ENCODE measurements at regions not wholly inside any gene's neighbourhood (a gene's known extent, or its start where the extent isn't known, plus 50 kb on each side); places are given as distances from the start of the nearest gene placed in this dataset.
"Not testable (repeated sequence)": the region's sequence is repeated elsewhere in the genome, so short reads cannot be mapped to it uniquely, and the experiment has no call there.

DNA sequence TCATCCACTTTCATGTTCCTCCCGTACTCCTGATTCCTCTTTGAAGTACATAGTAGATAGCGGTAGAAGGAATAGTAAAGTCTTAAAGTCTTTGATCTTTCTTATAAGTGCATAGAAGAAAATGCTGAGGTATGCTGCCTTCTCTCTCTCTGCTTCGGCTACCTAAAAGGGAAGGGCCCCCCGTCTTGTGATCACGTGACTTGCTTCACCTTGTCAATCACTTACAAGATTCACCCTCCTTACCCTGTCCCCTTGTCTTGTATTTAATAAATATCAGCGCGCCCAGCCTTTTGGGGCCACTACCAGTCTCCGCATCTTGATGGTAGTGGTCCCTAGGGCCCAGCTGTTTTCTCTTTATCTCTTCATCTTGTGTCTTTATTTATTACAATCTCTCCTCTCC is 932.2 kb upstream of the FANCL start:
- no peaks in the 10 kb centered on the region for H3K27me3 ChIP-seq (ENCODE audit: insufficient read depth, low read length)
- Mint-ChIP-seq H3K4me1 (no peaks in the 10 kb centered on the region), H3K27ac (no peak overlapping the region), H3K4me3 (no peak overlapping the region), H3K9me3 (peaks cover 0 to 4% (median 0%) of the 10 kb centered on the region in 8 donors), H3K27me3 (no peaks in the 10 kb centered on the region), H3K36me3 (no peaks in the 10 kb centered on the region)
- CTCF ChIA-PET (ENCODE audit: partially characterized antibody): no interaction called here
- H3K27ac ChIP-seq (ENCODE audit: low read depth, low read length): no peak overlapping the region
- H3K4me1 ChIP-seq (ENCODE audit: insufficient read depth, low read length): no peaks in the 10 kb centered on the region
- no peak overlapping the region for H3K4me3 ChIP-seq (ENCODE audit: low read length in 2 of 2)
- H3K9me3 ChIP-seq (ENCODE audit: control insufficient read depth in 1 of 2, low read length in 2 of 2): no peaks in the 10 kb centered on the region
- POLR2A ChIA-PET (ENCODE audit: partially characterized antibody): no interaction called here
- no peaks in the 10 kb centered on the region for H3K36me3 ChIP-seq (ENCODE audit: insufficient read depth, low read length)
- DNase-seq: no peak
- intact Hi-C loops (cut with micrococcal nuclease): no loop called here

DNA sequence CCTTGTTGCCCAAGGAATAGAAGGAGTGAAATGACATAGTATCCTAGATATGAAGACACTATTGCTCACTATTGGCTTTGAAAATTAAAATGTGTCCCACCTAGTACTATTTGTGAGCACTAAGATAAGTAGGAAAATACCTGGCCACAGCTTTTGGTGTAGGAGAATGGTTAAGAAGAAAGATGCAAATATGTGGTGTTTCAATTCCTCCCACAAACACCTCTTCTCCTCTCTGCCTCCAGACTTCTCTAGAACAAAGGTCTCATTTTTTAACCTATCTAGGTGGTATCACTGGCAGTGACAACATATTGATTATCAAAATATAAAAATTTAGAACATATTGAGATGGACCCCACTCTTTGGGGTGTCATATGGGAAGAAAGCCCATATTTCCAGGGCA is 929.9 kb upstream of the FANCL start:
- no peak overlapping the region for H3K27ac ChIP-seq (ENCODE audit: low read depth, low read length)
- no peak overlapping the region for H3K4me3 Mint-ChIP-seq
- no peaks in the 10 kb centered on the region for H3K9me3 ChIP-seq (ENCODE audit: control insufficient read depth in 1 of 2, low read length in 2 of 2)
- ChIA-PET POLR2A (ENCODE audit: partially characterized antibody) (no interaction called here), CTCF (ENCODE audit: partially characterized antibody) (no interaction called here)
- H3K27me3 Mint-ChIP-seq: no peaks in the 10 kb centered on the region
- H3K4me1 ChIP-seq (ENCODE audit: insufficient read depth, low read length): no peaks in the 10 kb centered on the region
- no peak for DNase-seq
- peaks cover 0 to 4% (median 0%) of the 10 kb centered on the region in 8 donors for H3K9me3 Mint-ChIP-seq
- H3K4me1 Mint-ChIP-seq: no peaks in the 10 kb centered on the region
- no peaks in the 10 kb centered on the region for H3K27me3 ChIP-seq (ENCODE audit: insufficient read depth, low read length)
- no peaks in the 10 kb centered on the region for H3K36me3 Mint-ChIP-seq
- H3K4me3 ChIP-seq (ENCODE audit: low read length in 2 of 2): no peak overlapping the region
- no peak overlapping the region for H3K27ac Mint-ChIP-seq
- intact Hi-C loops (cut with micrococcal nuclease): no loop called here
- no peaks in the 10 kb centered on the region for H3K36me3 ChIP-seq (ENCODE audit: insufficient read depth, low read length)

DNA sequence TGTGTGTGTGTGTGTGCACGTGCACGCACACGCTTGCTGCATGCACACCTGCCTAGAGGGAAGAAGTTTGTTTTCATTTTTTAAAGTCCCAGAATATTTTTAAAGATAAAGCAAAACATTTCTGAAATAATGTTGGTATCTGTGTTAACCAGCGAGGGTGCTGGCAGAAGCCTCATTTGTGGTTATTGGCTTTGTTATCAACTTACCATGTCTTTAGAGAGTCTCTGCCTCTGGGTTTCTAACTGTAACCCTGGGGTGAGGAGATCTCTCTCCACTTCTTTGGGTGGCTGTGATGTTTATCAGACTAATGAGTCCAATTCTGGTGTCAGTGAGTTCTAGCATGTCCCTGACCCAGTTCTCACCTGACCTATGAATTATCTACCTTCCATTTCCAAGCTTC is 927.6 kb upstream of the FANCL start:
- Mint-ChIP-seq H3K36me3 (no peaks in the 10 kb centered on the region), H3K4me1 (no peaks in the 10 kb centered on the region), H3K9me3 (peaks cover 0 to 4% (median 0%) of the 10 kb centered on the region in 8 donors), H3K27me3 (no peaks in the 10 kb centered on the region), H3K4me3 (no peak overlapping the region), H3K27ac (no peak overlapping the region)
- DNase-seq: no peak
- POLR2A ChIA-PET (ENCODE audit: partially characterized antibody): no interaction called here
- no peaks in the 10 kb centered on the region for H3K27me3 ChIP-seq (ENCODE audit: insufficient read depth, low read length)
- no peak overlapping the region for H3K27ac ChIP-seq (ENCODE audit: low read depth, low read length)
- CTCF ChIA-PET (ENCODE audit: partially characterized antibody): no interaction called here
- no peaks in the 10 kb centered on the region for H3K9me3 ChIP-seq (ENCODE audit: control insufficient read depth in 1 of 2, low read length in 2 of 2)
- no peaks in the 10 kb centered on the region for H3K4me1 ChIP-seq (ENCODE audit: insufficient read depth, low read length)
- H3K4me3 ChIP-seq (ENCODE audit: low read length in 2 of 2): no peak overlapping the region
- no peaks in the 10 kb centered on the region for H3K36me3 ChIP-seq (ENCODE audit: insufficient read depth, low read length)
- intact Hi-C loops (cut with micrococcal nuclease): no loop called here

DNA sequence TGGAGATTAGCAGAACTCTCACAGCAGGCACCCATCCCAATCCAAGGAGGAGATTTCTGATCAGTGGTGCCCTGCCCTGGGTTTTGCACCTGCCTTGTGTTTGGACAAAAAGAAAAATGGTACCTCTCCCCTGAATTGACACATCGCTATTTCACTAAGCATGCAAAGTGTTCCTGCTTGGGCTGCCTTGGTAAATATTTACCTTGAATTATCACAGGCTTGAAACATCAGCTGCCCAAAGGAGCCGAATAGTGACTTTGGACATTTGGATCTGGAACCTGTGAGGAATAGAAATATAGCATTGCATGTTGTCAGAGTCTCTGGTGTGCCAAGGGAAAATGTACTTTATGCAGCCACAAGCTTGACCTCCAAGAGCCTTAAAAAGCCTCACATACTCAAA is 926.4 kb upstream of the FANCL start:
- H3K27me3 Mint-ChIP-seq: no peaks in the 10 kb centered on the region
- no peaks in the 10 kb centered on the region for H3K27me3 ChIP-seq (ENCODE audit: insufficient read depth, low read length)
- peaks cover 0 to 7% (median under 1%) of the 10 kb centered on the region in 8 donors for H3K9me3 Mint-ChIP-seq
- H3K27ac Mint-ChIP-seq: no peak overlapping the region
- intact Hi-C loops (cut with micrococcal nuclease): no loop called here
- ChIA-PET POLR2A (ENCODE audit: partially characterized antibody) (no interaction called here), CTCF (ENCODE audit: partially characterized antibody) (no interaction called here)
- no peaks in the 10 kb centered on the region for H3K36me3 ChIP-seq (ENCODE audit: insufficient read depth, low read length)
- no peaks in the 10 kb centered on the region for H3K4me1 ChIP-seq (ENCODE audit: insufficient read depth, low read length)
- no peaks in the 10 kb centered on the region for H3K36me3 Mint-ChIP-seq
- H3K4me3 ChIP-seq (ENCODE audit: low read length in 2 of 2): no peak overlapping the region
- H3K4me1 Mint-ChIP-seq: no peaks in the 10 kb centered on the region
- no peak for DNase-seq
- H3K27ac ChIP-seq (ENCODE audit: low read depth, low read length): no peak overlapping the region
- no peaks in the 10 kb centered on the region for H3K9me3 ChIP-seq (ENCODE audit: control insufficient read depth in 1 of 2, low read length in 2 of 2)
- no peak overlapping the region for H3K4me3 Mint-ChIP-seq

GRCh38 chr2:59157908-59158307 is 916.8 kb upstream of the FANCL start:
- H3K36me3 ChIP-seq (ENCODE audit: insufficient read depth, low read length); CTCF ChIA-PET (ENCODE audit: partially characterized antibody): not testable (repeated sequence)

GRCh38 chr2:59151805-59152204 is 910.7 kb upstream of the FANCL start:
- intact Hi-C loops (cut with micrococcal nuclease): no loop called here
- H3K27me3 ChIP-seq (ENCODE audit: insufficient read depth, low read length): no peaks in the 10 kb centered on the region
- DNase-seq: no peak
- H3K27ac Mint-ChIP-seq: no peak overlapping the region
- no peak overlapping the region for H3K4me3 Mint-ChIP-seq
- H3K4me1 ChIP-seq (ENCODE audit: insufficient read depth, low read length): no peaks in the 10 kb centered on the region
- no peak overlapping the region for H3K27ac ChIP-seq (ENCODE audit: low read depth, low read length)
- H3K4me3 ChIP-seq (ENCODE audit: low read length in 2 of 2): no peak overlapping the region
- H3K27me3 Mint-ChIP-seq: no peaks in the 10 kb centered on the region
- POLR2A ChIA-PET (ENCODE audit: partially characterized antibody): no interaction called here
- no peaks in the 10 kb centered on the region for H3K4me1 Mint-ChIP-seq
- H3K36me3 ChIP-seq (ENCODE audit: insufficient read depth, low read length): no peaks in the 10 kb centered on the region
- peaks cover 0 to 6% (median 4%) of the 10 kb centered on the region in 8 donors for H3K9me3 Mint-ChIP-seq
- H3K36me3 Mint-ChIP-seq: no peaks in the 10 kb centered on the region
- CTCF ChIA-PET (ENCODE audit: partially characterized antibody): no interaction called here
- no peaks in the 10 kb centered on the region for H3K9me3 ChIP-seq (ENCODE audit: control insufficient read depth in 1 of 2, low read length in 2 of 2)

More at GRCh38 chr2:59157908-59158307, 916.8 kb upstream of the FANCL start:
- POLR2A ChIA-PET (ENCODE audit: partially characterized antibody); H3K9me3 Mint-ChIP-seq; H3K27ac ChIP-seq (ENCODE audit: low read depth, low read length); intact Hi-C loops (cut with micrococcal nuclease); H3K4me1 Mint-ChIP-seq; H3K4me1 ChIP-seq (ENCODE audit: insufficient read depth, low read length); H3K4me3 Mint-ChIP-seq; DNase-seq; H3K27ac Mint-ChIP-seq; H3K27me3 Mint-ChIP-seq; H3K27me3 ChIP-seq (ENCODE audit: insufficient read depth, low read length); H3K36me3 Mint-ChIP-seq; H3K4me3 ChIP-seq (ENCODE audit: low read length in 2 of 2); H3K9me3 ChIP-seq (ENCODE audit: control insufficient read depth in 1 of 2, low read length in 2 of 2): not testable (repeated sequence)

DNA sequence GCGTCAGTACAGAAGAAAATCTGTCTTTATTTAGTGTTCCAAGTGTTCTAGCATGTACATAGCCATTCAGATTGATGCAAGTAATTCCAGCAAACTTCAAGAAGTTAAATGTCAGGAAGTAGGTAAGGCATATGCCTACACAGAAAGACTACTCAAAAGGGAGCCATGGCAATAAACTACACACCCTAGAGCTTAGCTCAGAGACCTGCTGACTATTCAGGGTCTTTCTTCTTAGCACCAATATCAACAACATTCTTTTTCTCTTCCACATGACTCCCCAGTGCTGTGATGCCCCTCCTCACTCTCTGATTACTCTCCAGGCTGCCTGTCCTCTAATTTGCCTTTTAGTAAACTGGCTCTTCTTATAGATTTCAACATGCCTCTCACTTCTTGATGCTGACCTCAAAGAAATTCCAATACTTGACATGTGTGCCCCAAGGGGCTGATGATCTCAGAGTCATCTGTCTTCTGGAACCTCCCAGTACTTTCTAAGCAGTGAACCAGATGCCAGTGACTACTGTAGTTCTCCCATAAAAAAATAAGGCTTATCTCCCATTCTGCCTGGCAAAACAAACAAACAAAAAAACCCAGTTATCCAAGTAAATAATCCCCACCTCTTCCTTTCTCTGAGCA is 909.2 kb upstream of the FANCL start:
- Histone ChIP-seq H3K4me3 (ENCODE audit: low read length in 2 of 2) (no peak overlapping the region), H3K27me3 (ENCODE audit: insufficient read depth, low read length) (no peaks in the 10 kb centered on the region), H3K4me1 (ENCODE audit: insufficient read depth, low read length) (no peaks in the 10 kb centered on the region), H3K27ac (ENCODE audit: low read depth, low read length) (no peak overlapping the region), H3K9me3 (ENCODE audit: control insufficient read depth in 1 of 2, low read length in 2 of 2) (no peaks in the 10 kb centered on the region), H3K36me3 (ENCODE audit: insufficient read depth, low read length) (no peaks in the 10 kb centered on the region)
- no peaks in the 10 kb centered on the region for H3K27me3 Mint-ChIP-seq
- peaks cover 0 to 5% (median under 1%) of the 10 kb centered on the region in 8 donors for H3K9me3 Mint-ChIP-seq
- no peak overlapping the region for H3K4me3 Mint-ChIP-seq
- ChIA-PET CTCF (ENCODE audit: partially characterized antibody) (no interaction called here), POLR2A (ENCODE audit: partially characterized antibody) (no interaction called here)
- intact Hi-C loops (cut with micrococcal nuclease): no loop called here
- no peaks in the 10 kb centered on the region for H3K36me3 Mint-ChIP-seq
- H3K4me1 Mint-ChIP-seq: no peaks in the 10 kb centered on the region
- no peak overlapping the region for H3K27ac Mint-ChIP-seq
- DNase-seq: no peak

- CTCF ChIA-PET (ENCODE audit: partially characterized antibody): no interaction called here
- Mint-ChIP-seq H3K9me3 (peaks cover 0 to 8% (median under 1%) of the 10 kb centered on the region in 8 donors), H3K27me3 (no peaks in the 10 kb centered on the region), H3K27ac (no peak overlapping the region), H3K36me3 (no peaks in the 10 kb centered on the region), H3K4me1 (no peaks in the 10 kb centered on the region), H3K4me3 (no peak overlapping the region)
- no peak overlapping the region for H3K27ac ChIP-seq (ENCODE audit: low read depth, low read length)
- intact Hi-C loops (cut with micrococcal nuclease): no loop called here
- no peaks in the 10 kb centered on the region for H3K9me3 ChIP-seq (ENCODE audit: control insufficient read depth in 1 of 2, low read length in 2 of 2)
- no peaks in the 10 kb centered on the region for H3K4me1 ChIP-seq (ENCODE audit: insufficient read depth, low read length)
- DNase-seq: no peak
- H3K27me3 ChIP-seq (ENCODE audit: insufficient read depth, low read length): no peaks in the 10 kb centered on the region
- H3K4me3 ChIP-seq (ENCODE audit: low read length in 2 of 2): no peak overlapping the region
- POLR2A ChIA-PET (ENCODE audit: partially characterized antibody): no interaction called here
- H3K36me3 ChIP-seq (ENCODE audit: insufficient read depth, low read length): no peaks in the 10 kb centered on the region
Observed at GRCh38 chr2:59149271-59149670, 908.1 kb upstream of the FANCL start.
